ENCODE measurements at regions not wholly inside any gene's neighbourhood (a gene's known extent, or its start where the extent isn't known, plus 50 kb on each side); places are given as distances from the start of the nearest gene placed in this dataset.

DNA sequence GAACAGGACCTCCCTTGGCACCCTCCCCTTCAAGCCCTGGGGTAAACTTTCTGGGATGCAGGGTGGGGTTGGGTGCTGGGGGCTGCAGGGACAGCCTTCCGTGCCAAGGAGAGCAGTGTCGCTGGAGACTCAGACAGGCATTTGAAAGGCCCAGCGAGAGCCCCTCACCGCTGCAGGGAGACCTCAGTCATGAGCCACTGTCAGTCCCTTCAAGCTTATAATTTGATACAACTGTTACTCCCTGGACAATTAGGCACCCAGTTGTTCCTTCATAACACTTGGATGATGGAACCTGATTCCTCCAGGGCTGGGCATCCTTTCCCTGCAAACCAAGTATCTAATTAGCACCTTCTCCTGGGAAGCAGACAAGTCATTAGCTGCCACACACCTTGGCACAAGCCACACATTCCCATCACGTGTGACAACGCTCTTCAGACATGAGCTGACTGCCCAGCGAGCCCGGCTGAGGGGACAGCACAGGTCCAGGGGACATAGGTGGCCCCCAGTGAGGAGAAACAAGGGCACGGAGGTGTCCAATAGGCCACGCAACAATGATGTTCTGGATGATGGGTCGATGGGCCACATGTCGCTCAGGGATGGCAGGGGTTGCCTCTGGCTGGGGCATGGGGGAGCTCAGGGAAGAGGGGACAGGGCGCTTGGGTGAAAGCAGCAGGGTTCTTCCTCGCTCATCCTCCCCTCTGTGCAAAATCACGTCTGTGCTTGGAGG, 59.6 kb downstream of the KCNF1 start:
- no peaks in the 10 kb centered on the region for H3K4me1 ChIP-seq (ENCODE audit: control insufficient read depth, low read length)
- H3K9me2 ChIP-seq (replicated peaks; ENCODE audit: control insufficient read depth, low read length) = no peaks in the 10 kb centered on the region
- H3K9me3 ChIP-seq (ENCODE audit: control insufficient read depth, insufficient read depth, low read length) = no peaks in the 10 kb centered on the region
- H3K4me3 ChIP-seq (ENCODE audit: low read length) = no peak overlapping the region
- no peak overlapping the region for H3K27ac ChIP-seq (ENCODE audit: low read depth, low read length)
- H4K20me1 ChIP-seq (ENCODE audit: control insufficient read depth, insufficient read depth, low read depth, low read length) = no peaks in the 10 kb centered on the region
- H3K27me3 ChIP-seq (ENCODE audit: control insufficient read depth, low read length) = peaks cover 6% of the 10 kb centered on the region; the same call in 1 of the 2 replicates
- no peaks in the 10 kb centered on the region for H3K79me2 ChIP-seq (ENCODE audit: control insufficient read depth, low read length)
- no peak overlapping the region for H3K4me2 ChIP-seq (ENCODE audit: low read length)
- TF ChIP-seq, protein P1, sequence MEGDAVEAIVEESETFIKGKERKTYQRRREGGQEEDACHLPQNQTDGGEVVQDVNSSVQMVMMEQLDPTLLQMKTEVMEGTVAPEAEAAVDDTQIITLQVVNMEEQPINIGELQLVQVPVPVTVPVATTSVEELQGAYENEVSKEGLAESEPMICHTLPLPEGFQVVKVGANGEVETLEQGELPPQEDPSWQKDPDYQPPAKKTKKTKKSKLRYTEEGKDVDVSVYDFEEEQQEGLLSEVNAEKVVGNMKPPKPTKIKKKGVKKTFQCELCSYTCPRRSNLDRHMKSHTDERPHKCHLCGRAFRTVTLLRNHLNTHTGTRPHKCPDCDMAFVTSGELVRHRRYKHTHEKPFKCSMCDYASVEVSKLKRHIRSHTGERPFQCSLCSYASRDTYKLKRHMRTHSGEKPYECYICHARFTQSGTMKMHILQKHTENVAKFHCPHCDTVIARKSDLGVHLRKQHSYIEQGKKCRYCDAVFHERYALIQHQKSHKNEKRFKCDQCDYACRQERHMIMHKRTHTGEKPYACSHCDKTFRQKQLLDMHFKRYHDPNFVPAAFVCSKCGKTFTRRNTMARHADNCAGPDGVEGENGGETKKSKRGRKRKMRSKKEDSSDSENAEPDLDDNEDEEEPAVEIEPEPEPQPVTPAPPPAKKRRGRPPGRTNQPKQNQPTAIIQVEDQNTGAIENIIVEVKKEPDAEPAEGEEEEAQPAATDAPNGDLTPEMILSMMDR (IDR thresholded peaks at IDR 0.05; ENCODE audit: low read depth, low read length, poor library complexity, severe bottlenecking) = no peak
- no peak for TF ChIP-seq EZH2phosphoT487 (IDR thresholded peaks at IDR 0.05; ENCODE audit: borderline replicate concordance, low read length)
- no peaks in the 10 kb centered on the region for H3F3A ChIP-seq (ENCODE audit: control insufficient read depth, insufficient read depth)
- no peaks in the 10 kb centered on the region for H3K36me3 ChIP-seq (ENCODE audit: control insufficient read depth, low read length)

DNA sequence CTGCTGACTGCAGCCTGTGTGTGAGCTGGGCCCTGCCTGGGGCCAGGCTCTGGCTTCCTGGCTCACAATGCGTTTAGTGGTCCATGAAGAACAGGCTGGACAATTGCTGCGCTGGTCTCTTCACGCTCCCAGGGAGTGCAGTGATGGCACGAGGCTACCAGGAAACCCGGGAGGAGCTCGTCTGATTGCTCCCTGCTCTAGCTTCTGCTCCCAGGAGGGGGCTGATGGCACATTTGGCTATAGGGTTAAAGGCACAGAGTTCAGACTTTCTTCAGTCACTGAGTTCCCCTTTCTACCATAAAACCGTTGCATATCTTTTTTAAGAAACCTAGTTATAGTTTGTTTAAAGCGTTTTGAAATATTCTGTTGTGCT, 60.1 kb downstream of the KCNF1 start:
- Histone ChIP-seq H3K79me2 (ENCODE audit: control insufficient read depth, low read length) (no peaks in the 10 kb centered on the region), H4K20me1 (ENCODE audit: control insufficient read depth, insufficient read depth, low read depth, low read length) (no peaks in the 10 kb centered on the region), H3K27ac (ENCODE audit: low read depth, low read length) (no peak overlapping the region), H3K4me1 (ENCODE audit: control insufficient read depth, low read length) (no peaks in the 10 kb centered on the region), H3K27me3 (ENCODE audit: control insufficient read depth, low read length) (peaks cover 5% of the 10 kb centered on the region; the same call in 1 of the 2 replicates), H3K9me2 (replicated peaks; ENCODE audit: control insufficient read depth, low read length) (no peaks in the 10 kb centered on the region), H3F3A (ENCODE audit: control insufficient read depth, insufficient read depth) (no peaks in the 10 kb centered on the region), H3K4me3 (ENCODE audit: low read length) (no peak overlapping the region), H3K36me3 (ENCODE audit: control insufficient read depth, low read length) (no peaks in the 10 kb centered on the region), H3K9me3 (ENCODE audit: control insufficient read depth, insufficient read depth, low read length) (no peaks in the 10 kb centered on the region), H3K4me2 (ENCODE audit: low read length) (no peak overlapping the region)
- no peak for TF ChIP-seq EZH2phosphoT487 (IDR thresholded peaks at IDR 0.05; ENCODE audit: borderline replicate concordance, low read length)
- TF ChIP-seq, protein P1 (IDR thresholded peaks at IDR 0.05; ENCODE audit: low read depth, low read length, poor library complexity, severe bottlenecking) = no peak

DNA sequence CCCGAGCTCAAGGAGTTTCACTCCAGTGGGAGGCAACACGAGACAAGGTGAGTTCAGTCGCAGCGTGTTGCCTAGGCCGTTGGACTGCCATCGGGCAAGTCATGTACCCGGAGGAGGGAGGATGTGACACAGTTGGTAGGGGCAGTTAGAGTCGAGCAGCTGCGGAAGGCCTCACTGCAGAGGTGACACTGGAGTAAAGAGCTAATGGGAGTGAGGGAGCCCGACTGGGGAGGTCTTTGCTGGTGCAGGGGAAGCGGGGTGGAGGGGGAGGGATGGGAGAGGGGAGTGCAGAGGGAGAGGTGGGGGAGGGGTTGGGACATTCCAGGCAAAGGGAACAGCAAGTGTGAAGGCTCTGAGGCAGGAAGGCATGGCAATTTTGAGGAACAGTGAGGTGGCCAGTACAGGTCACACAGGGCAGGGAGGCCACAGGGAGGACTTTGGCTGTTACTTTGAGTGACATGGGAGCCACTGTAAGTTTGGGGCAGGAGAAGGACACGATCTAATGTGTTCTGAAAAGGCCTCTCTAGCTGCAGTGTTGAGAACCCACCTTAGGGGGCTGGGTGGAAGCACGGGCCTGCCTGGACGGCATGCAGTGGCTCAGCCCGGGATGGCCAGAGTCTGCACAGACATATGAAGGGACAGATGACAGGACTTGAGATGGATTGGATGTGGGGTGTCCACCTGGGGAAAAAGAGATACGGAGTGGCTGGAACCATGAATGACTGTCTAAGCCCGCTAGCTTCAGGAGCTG, 61.1 kb downstream of the KCNF1 start:
- Histone ChIP-seq H3K9me3 (ENCODE audit: control insufficient read depth, insufficient read depth, low read length) (no peaks in the 10 kb centered on the region), H3K9me2 (replicated peaks; ENCODE audit: control insufficient read depth, low read length) (no peaks in the 10 kb centered on the region), H3K36me3 (ENCODE audit: control insufficient read depth, low read length) (no peaks in the 10 kb centered on the region), H3K27me3 (ENCODE audit: control insufficient read depth, low read length) (peaks cover 8% of the 10 kb centered on the region; the same call in 1 of the 2 replicates), H3K4me3 (ENCODE audit: low read length) (no peak overlapping the region), H3K4me1 (ENCODE audit: control insufficient read depth, low read length) (no peaks in the 10 kb centered on the region), H3K79me2 (ENCODE audit: control insufficient read depth, low read length) (no peaks in the 10 kb centered on the region), H3K4me2 (ENCODE audit: low read length) (no peak overlapping the region), H3F3A (ENCODE audit: control insufficient read depth, insufficient read depth) (no peaks in the 10 kb centered on the region), H4K20me1 (ENCODE audit: control insufficient read depth, insufficient read depth, low read depth, low read length) (no peaks in the 10 kb centered on the region), H3K27ac (ENCODE audit: low read depth, low read length) (no peak overlapping the region)
- TF ChIP-seq, protein P1 (IDR thresholded peaks at IDR 0.05; ENCODE audit: low read depth, low read length, poor library complexity, severe bottlenecking) = no peak
